DOHH2 (cell line): ENCODE measurements at regions not wholly inside any gene's neighbourhood (a gene's known extent, or its start where the extent isn't known, plus 50 kb on each side); places are given as distances from the start of the nearest gene placed in this dataset.

ENCODE experiments used
- CTCF ChIP-seq: fragments of 200-600 bp; sonication (generic); IDR thresholded peaks from one replicate; pipeline ENCODE4 v1.5.1; 2014; ENCODE audit warnings: antibody characterized with exemption, mild to moderate bottlenecking, low read depth, low read length; ENCODE audit not compliant: poor library complexity, severe bottlenecking
- EZH2phosphoT487 ChIP-seq: fragments of 200-600 bp; sonication (generic); IDR thresholded peaks from 2 replicates; pipeline ENCODE4 v1.6.1; 2017; ENCODE audit warnings: borderline replicate concordance, mild to moderate bottlenecking, antibody characterized with exemption, low read length, moderate library complexity, mixed read lengths

- TF ChIP-seq CTCF, result no peak
- TF ChIP-seq EZH2phosphoT487, result no peak
Measured at GRCh38 chr11:15738931-15739330, 617.4 kb downstream of the SOX6 start.
